ENCODE measurements at regions not wholly inside any gene's neighbourhood (a gene's known extent, or its start where the extent isn't known, plus 50 kb on each side); places are given as distances from the start of the nearest gene placed in this dataset.

DNA sequence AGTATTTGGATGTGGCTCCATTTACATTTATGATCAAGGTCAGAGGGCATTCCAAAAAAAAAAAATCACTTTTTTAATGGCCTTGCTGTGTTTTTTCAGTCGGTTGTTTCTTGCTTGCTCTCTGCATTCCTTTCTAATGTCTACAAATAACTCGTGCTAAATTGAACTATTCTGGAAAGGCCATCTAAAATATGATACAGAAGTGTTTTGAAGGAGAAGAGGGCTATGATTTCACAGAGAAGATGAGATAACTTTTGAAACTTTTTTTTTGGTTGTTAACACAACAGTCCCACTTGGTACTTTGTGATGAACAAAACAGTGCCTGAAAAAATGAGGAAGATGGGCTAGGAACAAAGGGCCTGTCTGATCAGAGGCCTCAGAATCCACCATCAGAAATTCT, 156.1 kb upstream of the SMLR1 start:
- Histone ChIP-seq H2AFZ (ENCODE audit: low read depth, low read length) (no peak overlapping the region), H3K27me3 (ENCODE audit: control insufficient read depth in 2 of 2, insufficient read depth in 2 of 2, low read length in 2 of 2) (no peaks in the 10 kb centered on the region), H3K27ac (ENCODE audit: extremely low read depth, low read depth, low read length) (no peak overlapping the region), H3K79me2 (ENCODE audit: control insufficient read depth, insufficient read depth, low read length) (no peaks in the 10 kb centered on the region), H3K4me2 (ENCODE audit: insufficient read depth, low read length) (no peak overlapping the region), H3K9me3 (replicated peaks; ENCODE audit: control insufficient read depth, insufficient read depth, low read depth, low read length) (no peaks in the 10 kb centered on the region), H3K9me1 (ENCODE audit: control insufficient read depth, insufficient read depth, low read length) (no peaks in the 10 kb centered on the region), H3K4me3 (no peak overlapping the region), H3K4me1 (replicated peaks in 1 of 2; ENCODE audit: control insufficient read depth in 2 of 2, insufficient read depth in 2 of 2, low read length in 2 of 2) (no peaks in the 10 kb centered on the region), H4K20me1 (replicated peaks; ENCODE audit: control insufficient read depth, insufficient read depth, low read length) (no peaks in the 10 kb centered on the region), H3K9ac (ENCODE audit: insufficient read depth in 1 of 2, low read depth in 2 of 2, low read length in 2 of 2) (no peak overlapping the region), H3K36me3 (ENCODE audit: control insufficient read depth, insufficient read depth, low read length) (no peaks in the 10 kb centered on the region)
- TF ChIP-seq STAT5B (CRISPR knock-in tag; IDR thresholded peaks at IDR 0.05) (no peak), SETDB1 (IDR thresholded peaks at IDR 0.05; ENCODE audit: low read length) (no peak), FOXA1 (IDR thresholded peaks at IDR 0.05; ENCODE audit: borderline replicate concordance) (no peak), MECOM (CRISPR knock-in tag; IDR thresholded peaks at IDR 0.05) (no peak), NR4A1 (CRISPR knock-in tag; IDR thresholded peaks at IDR 0.05) (no peak), NR4A1 (tag; IDR thresholded peaks at IDR 0.05) (no peak), CEBPB (tag; IDR thresholded peaks at IDR 0.05) (no peak), PHB (CRISPR knock-in tag; IDR thresholded peaks at IDR 0.05) (no peak), ZNF830 (CRISPR knock-in tag; IDR thresholded peaks at IDR 0.05) (no peak), CBFA2T2 (conservative IDR thresholded peaks at IDR 0.05) (no peak)
- TF ChIP-seq, protein P1, sequence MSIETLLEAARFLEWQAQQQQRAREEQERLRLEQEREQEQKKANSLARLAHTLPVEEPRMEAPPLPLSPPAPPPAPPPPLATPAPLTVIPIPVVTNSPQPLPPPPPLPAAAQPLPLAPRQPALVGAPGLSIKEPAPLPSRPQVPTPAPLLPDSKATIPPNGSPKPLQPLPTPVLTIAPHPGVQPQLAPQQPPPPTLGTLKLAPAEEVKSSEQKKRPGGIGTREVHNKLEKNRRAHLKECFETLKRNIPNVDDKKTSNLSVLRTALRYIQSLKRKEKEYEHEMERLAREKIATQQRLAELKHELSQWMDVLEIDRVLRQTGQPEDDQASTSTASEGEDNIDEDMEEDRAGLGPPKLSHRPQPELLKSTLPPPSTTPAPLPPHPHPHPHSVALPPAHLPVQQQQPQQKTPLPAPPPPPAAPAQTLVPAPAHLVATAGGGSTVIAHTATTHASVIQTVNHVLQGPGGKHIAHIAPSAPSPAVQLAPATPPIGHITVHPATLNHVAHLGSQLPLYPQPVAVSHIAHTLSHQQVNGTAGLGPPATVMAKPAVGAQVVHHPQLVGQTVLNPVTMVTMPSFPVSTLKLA (conservative IDR thresholded peaks at IDR 0.05): no peak
- TF ChIP-seq, protein P2, sequence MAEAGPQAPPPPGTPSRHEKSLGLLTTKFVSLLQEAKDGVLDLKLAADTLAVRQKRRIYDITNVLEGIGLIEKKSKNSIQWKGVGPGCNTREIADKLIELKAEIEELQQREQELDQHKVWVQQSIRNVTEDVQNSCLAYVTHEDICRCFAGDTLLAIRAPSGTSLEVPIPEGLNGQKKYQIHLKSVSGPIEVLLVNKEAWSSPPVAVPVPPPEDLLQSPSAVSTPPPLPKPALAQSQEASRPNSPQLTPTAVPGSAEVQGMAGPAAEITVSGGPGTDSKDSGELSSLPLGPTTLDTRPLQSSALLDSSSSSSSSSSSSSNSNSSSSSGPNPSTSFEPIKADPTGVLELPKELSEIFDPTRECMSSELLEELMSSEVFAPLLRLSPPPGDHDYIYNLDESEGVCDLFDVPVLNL (CRISPR knock-in tag; IDR thresholded peaks at IDR 0.05; ENCODE audit: low read depth): no peak
- BruUV-seq (replicated peaks): no TSS peak
- intact Hi-C loops (cut with micrococcal nuclease) (no loop called here), in situ Hi-C loops (cut with MboI) (no loop called here)
- FAIRE-seq: no peak
- DNase-seq (ENCODE audit: extremely low read depth in 1 of 4, low spot score in 3 of 4): no peak
- POLR2A ChIA-PET: no interaction called here
- no peak for ATAC-seq
- 0% methylated on average over 2 of the region's 2 CpGs for WGBS (ENCODE audit: insufficient coverage, low coverage, missing lambda C conversion rate)
- CTCF ChIA-PET (ENCODE audit: low intra/inter-chr PET ratio): no interaction called here
